GM12875 (cell line): ENCODE measurements at regions not wholly inside any gene's neighbourhood (a gene's known extent, or its start where the extent isn't known, plus 50 kb on each side); places are given as distances from the start of the nearest gene placed in this dataset.

Experiments
- H3K4me3 ChIP-seq: one replicate; pipeline ENCODE4 v1.5.1; 2011; ENCODE audit warnings: low read depth, low read length, control low read depth
- TF ChIP-seq, protein P1 (sequence below): IDR thresholded peaks from 2 replicates; pipeline ENCODE4 v1.5.1; 2011; ENCODE audit warnings: low read depth, mild to moderate bottlenecking, control low read depth, inconsistent platforms, low read length, moderate library complexity, borderline replicate concordance; ENCODE audit not compliant: insufficient read depth

GRCh38 chr17:37802712-37803416 is 58.0 kb upstream of the HNF1B start:
- no peak overlapping the region for H3K4me3 ChIP-seq
- TF ChIP-seq, protein P1, sequence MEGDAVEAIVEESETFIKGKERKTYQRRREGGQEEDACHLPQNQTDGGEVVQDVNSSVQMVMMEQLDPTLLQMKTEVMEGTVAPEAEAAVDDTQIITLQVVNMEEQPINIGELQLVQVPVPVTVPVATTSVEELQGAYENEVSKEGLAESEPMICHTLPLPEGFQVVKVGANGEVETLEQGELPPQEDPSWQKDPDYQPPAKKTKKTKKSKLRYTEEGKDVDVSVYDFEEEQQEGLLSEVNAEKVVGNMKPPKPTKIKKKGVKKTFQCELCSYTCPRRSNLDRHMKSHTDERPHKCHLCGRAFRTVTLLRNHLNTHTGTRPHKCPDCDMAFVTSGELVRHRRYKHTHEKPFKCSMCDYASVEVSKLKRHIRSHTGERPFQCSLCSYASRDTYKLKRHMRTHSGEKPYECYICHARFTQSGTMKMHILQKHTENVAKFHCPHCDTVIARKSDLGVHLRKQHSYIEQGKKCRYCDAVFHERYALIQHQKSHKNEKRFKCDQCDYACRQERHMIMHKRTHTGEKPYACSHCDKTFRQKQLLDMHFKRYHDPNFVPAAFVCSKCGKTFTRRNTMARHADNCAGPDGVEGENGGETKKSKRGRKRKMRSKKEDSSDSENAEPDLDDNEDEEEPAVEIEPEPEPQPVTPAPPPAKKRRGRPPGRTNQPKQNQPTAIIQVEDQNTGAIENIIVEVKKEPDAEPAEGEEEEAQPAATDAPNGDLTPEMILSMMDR, result no peak

DNA sequence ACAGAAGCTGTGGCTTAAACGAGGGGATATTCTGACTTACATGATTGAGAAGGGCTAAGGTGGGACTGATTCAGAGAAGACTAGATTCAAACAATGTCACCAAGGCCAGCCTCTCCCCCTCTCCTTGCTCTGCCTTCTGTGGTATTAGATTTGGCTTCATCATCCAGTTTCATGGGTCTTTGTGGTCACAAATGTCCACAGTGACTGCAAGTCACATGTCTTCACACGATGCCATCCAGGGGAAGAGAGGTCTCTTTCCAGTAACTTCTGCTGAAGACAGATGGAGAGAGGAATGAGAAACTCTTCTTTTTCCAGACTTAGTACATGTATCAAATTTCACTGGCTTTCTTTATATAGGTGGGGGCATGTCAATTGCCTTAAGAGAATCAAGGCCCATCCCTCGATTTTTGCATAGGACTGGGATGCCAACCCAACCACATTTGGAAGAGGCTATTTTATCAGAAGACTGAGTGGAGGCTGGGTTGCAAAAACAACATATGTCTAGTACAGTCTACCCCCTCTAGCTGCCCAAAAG is 57.3 kb upstream of the HNF1B start:
- H3K4me3 ChIP-seq, result no peak overlapping the region
- TF ChIP-seq, protein P1, result no peak

DNA sequence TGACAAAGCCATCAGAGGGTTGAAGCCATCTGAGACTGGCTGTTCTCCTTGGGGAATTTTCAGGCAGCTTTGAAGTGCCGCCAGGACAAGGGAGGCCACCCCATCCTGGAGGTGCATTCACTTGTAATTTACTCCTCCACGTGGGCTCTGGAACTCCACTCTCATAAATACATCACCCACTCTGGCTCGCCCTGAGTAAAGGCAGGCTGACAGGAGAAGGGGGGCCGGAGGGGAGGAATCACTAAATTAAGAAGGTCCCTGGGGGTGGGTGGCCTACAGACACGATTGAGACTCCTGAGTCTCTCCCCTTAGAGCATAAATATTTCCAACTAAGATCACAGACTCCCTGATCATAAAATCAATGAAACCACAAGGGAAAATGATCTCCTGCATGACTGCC is 56.3 kb upstream of the HNF1B start:
- TF ChIP-seq, protein P1, result no peak

DNA sequence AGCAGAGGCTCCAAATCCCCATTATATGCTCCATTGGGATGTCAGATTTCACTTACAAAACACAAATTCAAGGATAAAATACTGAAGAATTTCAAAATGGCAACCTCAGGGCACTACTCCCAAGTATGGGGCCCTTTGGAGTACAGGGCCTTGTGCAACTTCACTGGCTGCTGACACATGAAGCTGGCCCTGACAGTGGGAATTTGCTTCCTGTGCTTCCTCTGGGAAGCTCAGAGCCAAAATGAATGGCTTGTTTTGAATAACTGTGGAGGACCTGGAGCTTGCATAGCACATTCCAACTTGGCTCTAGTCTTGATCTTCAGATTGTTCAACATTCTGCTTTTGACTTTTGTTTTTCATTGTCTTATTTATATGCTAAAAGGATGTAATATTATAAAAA is 52.3 kb upstream of the HNF1B start:
- TF ChIP-seq, protein P1, result no peak

More for the DNA sequence above, 56.3 kb upstream of the HNF1B start:
- H3K4me3 ChIP-seq, result no peak overlapping the region

GRCh38 chr17:37796076-37796475 is 51.2 kb upstream of the HNF1B start:
- TF ChIP-seq, protein P1, result no peak
- no peak overlapping the region for H3K4me3 ChIP-seq

More for the DNA sequence above, 52.3 kb upstream of the HNF1B start:
- H3K4me3 ChIP-seq, result no peak overlapping the region
